Hippocampal formation (tissue), 2 donors: ENCODE measurements at regions not wholly inside any gene's neighbourhood (a gene's known extent, or its start where the extent isn't known, plus 50 kb on each side); places are given as distances from the start of the nearest gene placed in this dataset.
"Not testable (repeated sequence)": the region's sequence is repeated elsewhere in the genome, so short reads cannot be mapped to it uniquely, and the experiment has no call there.

Experiments used
- DNase-seq, 2 donors: peaks; one replicate each; lab custom pipeline; 2025; lab: John Stamatoyannopoulos, UW

GRCh38 chr5:75002271-75002670 is 50.1 kb downstream of the GCNT4 start:
- DNase-seq = no peak

- no peak for DNase-seq
Measured at GRCh38 chr5:74995926-74996325, 56.4 kb downstream of the GCNT4 start.

- no peak for DNase-seq
Measured at GRCh38 chr5:74994826-74995225, 57.5 kb downstream of the GCNT4 start.

DNA sequence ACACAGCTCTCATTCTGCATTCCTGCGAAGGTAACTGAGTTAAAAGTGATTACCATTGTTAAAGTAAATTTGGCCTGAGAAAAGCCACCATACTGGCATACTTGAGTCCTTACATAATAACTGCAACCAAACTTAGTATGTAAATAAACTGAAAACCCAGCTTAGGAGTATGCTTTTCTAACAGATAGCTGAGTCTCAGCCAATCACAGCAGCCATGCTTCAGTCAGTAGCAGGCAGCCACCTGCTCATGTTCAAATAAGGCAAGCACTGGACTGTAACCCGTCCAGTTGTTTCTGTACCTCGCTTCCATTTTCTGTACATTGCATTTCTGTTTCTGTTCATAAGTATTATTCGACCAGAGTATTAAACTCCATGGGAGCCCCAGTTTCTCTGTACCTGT is 58.6 kb downstream of the GCNT4 start:
- no peak for DNase-seq

DNA sequence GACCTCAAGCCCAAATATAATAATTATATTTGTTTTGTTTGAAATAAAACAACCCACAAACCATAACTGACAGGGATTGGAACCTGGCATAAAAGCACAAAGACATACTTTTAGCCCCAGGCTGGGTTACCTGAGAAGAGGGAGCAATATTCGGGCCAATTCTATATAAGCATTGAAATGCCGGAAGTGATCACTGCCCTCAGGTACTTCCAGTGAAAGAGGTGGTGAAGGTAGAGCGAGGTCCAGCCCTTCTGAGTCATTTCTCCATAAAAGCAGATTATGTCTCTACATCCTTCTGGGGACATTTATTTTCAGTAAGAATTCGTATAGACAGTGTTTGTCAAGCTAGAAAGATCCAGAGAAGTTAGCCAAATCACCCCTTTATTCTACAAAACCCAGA is 59.6 kb downstream of the GCNT4 start:
- no peak for DNase-seq

DNA sequence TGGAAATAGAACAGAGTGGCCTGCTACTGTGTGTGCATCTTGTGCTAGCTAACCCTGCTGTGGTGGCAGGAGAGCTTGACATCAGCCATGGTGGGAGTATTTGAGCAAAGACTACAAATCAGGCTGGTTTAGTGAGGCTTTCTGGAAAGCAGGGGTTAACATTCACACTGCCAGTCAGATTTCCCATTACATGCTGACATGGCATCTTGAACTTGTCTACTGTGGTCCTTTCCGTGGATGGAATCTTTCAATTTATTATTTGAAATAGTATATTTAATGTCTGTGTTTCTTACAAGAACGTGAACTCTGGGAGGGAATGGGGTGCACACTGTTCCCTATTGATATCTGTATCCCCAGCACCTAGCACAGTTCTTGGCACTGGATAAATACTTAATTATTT is 60.8 kb downstream of the GCNT4 start:
- no peak for DNase-seq

DNA sequence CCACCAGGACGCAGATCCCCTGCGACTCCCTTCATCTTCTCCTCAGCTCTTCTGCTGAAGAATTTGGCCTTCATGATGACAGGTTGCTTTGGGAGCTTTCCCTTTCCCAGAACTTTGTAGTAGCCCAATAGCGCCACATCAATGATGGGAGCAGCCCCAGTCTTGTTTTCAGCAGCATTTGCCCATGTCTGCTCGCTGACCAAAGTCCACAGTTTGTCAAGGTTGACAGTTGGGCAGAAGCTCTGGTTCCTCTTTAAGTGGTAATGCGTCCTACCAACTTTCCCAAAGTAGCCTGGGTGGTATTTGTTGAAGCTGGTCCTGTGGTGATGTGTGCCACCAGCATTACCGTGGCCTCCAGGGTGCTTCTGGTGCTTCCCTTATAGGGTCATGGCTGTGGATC is 62.2 kb downstream of the GCNT4 start:
- no peak for DNase-seq

GRCh38 chr5:74988273-74988983 is 63.9 kb downstream of the GCNT4 start:
- DNase-seq = no peak

GRCh38 chr5:74978345-74978744 is 74.0 kb downstream of the GCNT4 start:
- DNase-seq = no peak

DNA sequence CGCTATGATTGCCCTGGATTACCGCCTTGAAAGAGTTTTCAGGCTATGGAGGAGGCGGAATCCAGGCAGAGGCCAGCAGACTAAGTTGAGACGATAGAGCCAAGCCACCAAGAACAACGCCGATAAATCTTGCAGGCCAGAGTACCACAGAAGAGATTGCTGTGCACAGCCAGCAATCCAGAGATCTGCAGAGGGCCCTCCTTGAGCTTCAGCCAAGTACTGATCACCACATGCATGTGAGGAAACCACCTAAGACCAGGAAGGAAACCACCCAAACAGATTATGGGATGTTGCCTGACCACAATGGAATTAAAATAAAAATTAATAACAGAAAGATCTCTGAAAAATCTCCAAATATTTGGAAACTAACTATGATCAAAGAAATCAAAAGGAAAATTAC is 74.9 kb downstream of the GCNT4 start:
- DNase-seq = no peak

- no peak for DNase-seq
Measured at GRCh38 chr5:74976651-74977050, 75.7 kb downstream of the GCNT4 start.

- no peak for DNase-seq
Measured at GRCh38 chr5:74975582-74975981, 76.8 kb downstream of the GCNT4 start.

DNA sequence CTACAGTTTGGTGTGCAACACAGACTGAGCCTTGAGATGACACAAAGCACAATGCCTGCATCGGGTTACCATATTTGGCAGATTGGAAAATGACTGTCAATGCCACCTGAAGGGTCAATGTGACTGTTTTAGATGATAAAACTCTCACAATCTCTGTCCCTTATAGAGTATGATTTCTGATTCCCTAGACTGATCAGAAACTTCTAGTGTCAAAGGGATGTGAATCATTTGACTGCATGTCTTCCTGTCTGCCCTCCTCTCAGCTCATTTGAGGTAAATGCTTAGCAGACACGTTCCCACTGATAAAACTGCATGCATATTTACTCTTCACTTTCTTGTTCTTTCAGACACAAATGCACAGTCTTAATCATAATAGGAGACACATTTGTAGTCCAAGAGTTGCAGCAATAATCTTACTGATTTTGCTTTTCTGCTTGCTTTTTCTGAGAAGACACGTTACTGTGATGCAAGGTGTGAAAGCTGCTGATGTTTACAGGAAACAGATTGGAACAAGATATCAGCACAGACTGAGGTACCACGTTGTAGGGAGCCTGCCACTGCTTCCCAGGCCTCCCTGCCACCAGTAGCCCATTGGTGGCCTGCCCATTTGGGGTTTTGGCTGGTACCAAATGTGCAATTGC is 77.8 kb downstream of the GCNT4 start:
- no peak for DNase-seq

GRCh38 chr5:74973694-74974093 is 78.7 kb downstream of the GCNT4 start:
- DNase-seq = no peak

DNA sequence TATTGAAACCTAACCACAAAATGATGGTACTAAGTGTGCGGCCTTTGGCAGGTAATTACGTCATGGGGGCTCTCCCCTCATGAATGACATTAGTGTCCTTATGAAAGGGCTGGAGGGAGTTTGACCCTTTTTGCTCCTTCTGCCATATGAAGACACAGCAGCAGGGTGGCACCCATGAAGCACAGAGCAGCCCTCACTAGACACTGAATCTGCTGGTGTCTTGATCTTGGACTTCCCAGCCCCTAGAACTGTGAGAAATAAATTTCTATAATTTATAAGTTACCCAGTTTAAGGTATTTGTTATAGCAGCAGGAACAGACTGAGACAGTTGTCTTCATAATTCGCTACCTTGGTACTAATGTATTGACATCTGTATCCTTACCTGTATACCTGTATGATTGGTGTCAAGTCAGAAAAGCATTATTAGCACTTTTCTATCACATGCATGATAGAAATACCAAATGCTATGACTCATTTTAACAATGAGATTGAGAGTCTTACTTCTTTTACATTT is 80.4 kb downstream of the GCNT4 start:
- DNase-seq = no peak

- DNase-seq = not testable (repeated sequence)
Measured at GRCh38 chr5:74970891-74971290, 81.5 kb downstream of the GCNT4 start.

- DNase-seq = no peak
Measured at GRCh38 chr5:74969726-74970125, 82.6 kb downstream of the GCNT4 start.

- no peak for DNase-seq
Measured at GRCh38 chr5:74966141-74967026, 86.0 kb downstream of the GCNT4 start.

DNA sequence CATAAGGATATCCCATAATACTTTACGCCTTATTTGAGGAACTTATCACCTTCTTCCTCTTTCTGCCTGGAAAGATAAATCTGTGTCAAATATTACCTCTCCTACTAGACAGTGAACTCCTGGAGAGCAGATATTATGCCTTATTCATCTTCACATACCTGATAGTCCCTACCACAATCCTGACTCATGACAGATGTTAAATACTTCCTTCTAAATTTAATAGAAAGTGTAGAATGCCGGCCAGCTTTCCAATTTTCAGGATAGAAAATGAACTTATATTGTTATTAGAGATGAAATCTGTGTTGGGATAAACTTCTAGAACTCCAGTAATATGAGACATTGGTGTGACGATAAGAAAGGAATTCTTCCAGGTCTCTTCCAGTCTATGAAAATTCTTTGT is 89.0 kb downstream of the GCNT4 start:
- DNase-seq = no peak

GRCh38 chr5:74957906-74958305 is 91.7 kb upstream of the FAM169A start:
- DNase-seq = no peak

- DNase-seq = no peak
Measured at GRCh38 chr5:74957029-74957784, 91.0 kb upstream of the FAM169A start.

DNA sequence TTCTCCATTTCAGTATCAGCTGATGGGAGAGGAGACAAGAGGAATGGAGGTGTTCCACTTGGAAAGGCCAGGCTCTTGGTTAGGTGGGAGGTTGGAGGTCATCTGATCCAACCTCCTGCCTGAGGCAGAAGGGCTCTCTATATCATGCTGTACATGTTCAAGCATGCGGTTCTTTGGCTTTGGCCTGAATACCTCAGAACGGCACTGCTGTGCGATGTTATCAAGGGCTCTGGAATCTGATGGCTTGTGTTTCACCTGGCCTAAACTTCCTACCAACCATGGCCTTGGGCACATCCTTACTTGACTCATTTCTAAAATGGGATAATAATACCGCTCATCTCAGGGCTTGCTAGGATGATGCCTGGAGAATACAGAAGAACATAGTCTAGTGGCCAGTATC is 90.1 kb upstream of the FAM169A start:
- DNase-seq = no peak
